ENCODE measurements at regions not wholly inside any gene's neighbourhood (a gene's known extent, or its start where the extent isn't known, plus 50 kb on each side); places are given as distances from the start of the nearest gene placed in this dataset.

DNA sequence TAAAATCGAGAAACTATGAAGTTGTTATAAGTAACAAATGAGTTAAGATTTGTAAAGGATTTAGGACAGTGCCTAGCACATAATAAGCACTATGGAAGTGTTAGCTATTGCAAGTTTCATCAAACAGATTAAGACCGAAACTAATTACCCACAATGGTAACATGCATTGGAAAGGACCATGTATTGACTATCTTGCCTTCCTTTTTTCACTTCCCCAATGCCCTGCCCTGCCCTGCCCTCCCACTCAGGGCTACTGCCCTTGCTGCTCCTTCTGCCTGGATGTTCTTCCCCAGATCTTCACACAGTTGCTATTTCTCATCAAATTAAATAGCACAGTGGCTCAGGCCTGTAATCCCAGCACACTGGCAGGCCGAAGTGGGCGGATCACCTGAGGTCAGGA, 202.1 kb upstream of the PSMD7 start:
- DNase-seq = peak; percentile 60 to 65 (median 64)

DNA sequence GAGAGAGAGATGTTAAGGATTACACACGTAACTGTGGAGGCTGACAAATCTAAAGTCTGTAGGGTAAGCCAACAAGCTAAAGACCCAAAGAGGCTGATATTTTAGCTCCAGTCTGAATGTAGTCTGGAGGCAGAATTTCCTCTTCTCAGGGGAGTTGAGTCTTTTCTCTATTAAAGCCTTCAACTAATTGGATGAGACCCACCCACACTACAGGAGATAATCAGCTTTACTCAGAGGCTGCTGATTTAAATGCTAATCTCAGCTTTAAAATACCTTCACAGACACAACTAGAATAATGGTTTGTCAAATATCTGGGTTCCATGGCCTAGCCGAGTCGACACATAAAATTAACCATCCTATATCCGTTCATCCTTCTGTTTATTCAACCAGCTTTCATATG, 204.3 kb upstream of the PSMD7 start:
- DNase-seq = no peak

DNA sequence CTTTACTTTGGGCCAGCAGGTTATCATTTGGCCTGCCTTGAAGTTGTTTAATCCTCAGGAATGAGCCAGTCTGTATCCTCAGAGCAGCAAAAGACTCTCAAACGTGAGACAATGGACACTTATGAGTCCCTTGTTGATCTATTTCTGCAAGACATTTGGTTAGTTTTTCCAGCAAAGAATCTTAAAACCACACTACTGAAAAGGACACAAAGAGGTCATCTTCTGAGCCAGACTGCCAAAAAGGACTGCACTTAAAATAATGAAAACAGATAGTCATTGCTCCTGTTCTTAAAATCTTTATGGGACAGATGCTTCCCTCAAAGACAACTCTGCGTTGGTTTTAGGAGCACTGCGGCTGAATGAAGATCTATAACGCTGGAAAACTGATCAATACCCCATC, 205.7 kb upstream of the PSMD7 start:
- no peak for DNase-seq

DNA sequence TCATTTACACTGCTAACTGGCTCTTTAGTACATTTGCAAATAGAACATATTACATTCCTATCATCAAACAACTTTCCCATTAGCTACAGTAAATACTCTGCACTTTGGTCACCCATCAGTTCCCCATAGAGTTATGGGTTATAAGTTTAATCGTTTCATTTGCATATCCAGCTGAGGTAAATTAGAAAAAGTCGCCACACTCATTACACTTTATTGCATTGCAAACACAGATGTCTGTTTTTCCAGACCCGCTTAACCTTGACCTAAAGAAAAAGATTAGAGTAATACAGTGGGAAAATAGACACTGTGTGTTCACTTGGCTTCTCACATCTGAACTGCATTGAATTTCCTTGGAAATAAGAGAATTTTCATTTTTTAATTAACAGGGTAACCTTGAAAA, 213.1 kb upstream of the PSMD7 start:
- DNase-seq = no peak

DNA sequence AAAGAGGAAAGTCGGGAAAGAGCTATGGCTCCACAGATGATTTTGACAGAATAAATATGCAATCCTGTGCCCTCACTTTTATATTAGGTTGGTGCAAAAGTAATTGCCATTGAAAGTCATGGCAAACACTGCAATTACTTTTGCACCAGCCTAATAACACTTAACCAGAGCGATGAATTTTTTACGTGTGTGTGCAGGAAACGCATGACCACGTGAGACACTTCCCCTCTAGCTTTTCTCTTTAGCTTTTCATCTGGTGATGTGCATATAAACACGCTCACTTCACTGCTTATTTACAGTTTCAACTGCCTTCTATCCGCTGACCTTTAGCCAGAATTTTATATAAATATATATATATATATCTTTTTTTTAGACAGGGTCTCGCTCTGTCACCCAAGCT, 216.3 kb upstream of the PSMD7 start:
- DNase-seq = no peak

DNA sequence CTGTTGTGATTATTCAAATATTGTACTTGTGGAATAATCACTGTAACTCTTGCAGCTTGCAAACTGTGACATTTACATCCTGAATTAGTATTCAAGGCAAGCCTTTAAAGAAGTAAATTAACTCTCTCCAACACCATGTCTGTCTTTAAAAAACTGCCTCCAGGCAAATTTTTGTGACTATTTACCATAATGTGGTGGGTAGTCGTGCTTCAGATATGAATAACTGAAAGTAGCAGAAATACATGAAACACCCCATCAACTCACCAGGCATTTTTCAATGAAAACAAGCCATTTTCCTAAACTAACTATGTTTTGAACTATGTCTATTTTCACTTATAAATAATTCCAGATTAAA, 217.4 kb upstream of the PSMD7 start:
- DNase-seq = no peak

DNA sequence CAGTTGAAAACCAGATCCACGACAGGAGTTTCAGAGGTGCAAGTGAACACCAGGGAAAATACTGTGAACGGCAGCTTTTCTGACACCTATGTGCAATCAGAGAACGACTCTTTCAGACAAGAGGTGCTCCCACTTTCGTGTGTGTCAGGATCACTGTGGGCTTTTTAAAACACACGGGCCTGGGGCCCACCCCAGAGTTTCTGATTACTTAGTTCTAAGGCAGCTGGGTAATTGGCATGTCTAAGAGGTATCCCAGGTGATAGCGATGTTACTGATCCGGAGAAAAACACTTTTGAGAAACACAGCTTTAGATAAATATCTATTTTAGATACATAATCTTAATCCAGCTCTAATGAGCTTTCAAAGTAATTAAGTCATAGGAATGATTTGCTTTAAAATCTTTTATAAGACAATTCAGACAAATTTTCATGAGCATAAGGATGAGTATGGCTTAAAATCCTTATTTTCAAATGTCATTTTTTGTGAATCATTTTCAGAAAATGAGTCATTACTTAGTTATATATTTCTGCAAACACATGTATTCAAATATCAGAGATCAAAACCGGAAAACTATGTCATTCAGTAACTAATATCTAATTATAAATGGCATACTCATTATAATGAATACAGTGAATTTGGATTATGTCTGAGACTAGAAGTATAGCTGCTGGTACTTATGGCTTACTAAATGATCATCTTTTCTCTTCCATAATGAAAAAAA, 217.9 kb upstream of the PSMD7 start:
- DNase-seq = no peak

DNA sequence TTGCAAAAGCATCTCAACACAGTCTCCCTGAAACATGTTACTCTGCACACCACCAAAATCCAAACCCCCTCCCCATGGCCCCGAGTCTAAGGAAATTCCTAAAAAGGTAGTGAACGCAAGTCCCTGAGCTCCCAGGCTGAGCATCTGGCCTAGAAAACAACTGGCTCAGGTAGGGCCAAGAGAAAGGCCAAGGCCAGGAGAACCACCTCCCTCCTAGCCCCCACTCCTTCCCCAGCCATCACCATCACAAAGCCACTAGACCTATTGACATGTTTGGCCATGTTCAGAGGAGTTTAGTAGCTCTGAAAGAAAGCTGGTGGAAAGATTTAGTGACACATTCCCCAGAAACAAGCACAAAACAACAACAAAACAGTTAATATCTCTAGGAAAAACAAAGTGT, 220.0 kb upstream of the PSMD7 start:
- DNase-seq = no peak

DNA sequence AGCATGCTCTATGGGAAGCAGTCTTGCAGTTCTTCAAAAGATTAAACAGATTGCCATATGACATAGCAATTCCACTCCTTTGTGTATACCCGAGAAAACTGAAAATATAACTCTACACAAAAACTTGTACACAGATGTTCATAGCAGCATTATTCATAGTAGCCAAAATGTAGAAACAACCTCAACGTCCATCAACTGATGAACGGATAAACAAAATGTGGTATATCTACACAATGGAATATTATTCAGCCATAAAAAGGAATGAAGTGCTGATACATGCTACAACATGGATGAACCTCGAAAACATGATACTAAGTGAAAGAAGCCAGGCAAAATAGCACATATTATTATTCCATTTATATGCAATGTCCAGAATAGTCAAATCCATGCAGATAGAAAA, 221.2 kb upstream of the PSMD7 start:
- no peak for DNase-seq

DNA sequence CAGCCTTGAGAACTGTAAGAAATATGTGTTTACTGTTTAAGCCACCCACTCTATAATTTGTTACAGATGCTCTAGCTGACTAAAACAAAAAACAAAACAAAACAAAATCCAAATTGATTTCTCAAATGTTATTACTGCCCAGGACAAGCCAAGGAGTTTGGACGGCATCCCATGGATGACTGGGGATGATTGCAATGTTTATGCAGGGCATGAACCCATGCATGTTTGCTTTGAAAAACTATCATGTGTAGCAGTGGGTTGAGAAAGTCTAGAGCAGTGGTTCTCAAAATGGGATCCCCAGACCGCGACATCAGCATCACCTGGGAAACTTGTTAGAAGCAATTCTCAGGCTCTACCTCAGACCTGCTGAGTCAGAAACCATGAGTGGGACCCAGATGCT, 223.2 kb upstream of the PSMD7 start:
- no peak for DNase-seq

DNA sequence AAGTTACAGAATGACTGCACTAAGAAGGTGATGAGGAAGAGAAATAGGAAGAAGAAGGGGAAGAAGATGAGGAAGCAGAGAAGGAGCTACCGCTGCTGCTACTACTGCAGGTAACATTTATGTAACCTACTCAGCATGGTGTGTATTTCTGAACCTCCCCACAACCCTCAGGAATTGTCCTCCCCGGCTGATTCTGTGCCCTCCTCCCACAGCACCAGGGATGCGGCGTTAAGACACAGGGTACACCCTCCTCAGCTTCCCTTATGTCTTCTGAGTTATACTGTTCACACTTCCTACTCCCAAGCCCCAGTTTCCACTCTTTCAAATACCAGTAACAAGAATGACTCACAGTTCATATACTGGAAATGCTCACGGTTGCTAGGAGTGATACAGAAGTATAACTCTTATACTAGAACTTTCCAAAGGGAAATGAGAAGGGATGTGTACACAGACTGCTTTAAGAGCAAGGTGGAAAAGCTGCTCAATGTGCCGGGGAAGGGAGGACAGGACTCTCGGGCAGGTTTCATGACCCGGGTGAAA, 224.5 kb upstream of the PSMD7 start:
- no peak for DNase-seq

DNA sequence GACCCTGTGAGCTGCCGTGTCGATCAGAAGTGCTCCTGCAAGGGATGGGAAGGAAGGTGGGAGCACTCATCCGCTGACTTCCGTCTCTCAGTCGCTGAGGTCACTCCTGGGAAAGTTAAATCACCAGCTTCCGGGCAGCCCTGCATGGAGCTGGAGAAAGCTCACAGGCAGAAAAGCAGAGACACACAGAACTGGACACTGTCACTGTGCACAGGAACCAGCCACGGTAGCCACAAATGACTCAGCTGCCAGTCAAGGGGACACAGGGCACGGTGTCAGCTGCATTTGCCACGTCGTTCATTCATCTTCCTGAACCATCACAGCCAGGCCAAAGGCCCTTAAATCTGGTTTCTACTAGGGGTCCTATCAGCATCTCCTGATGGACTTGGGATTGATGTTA, 226.4 kb upstream of the PSMD7 start:
- no peak for DNase-seq

DNA sequence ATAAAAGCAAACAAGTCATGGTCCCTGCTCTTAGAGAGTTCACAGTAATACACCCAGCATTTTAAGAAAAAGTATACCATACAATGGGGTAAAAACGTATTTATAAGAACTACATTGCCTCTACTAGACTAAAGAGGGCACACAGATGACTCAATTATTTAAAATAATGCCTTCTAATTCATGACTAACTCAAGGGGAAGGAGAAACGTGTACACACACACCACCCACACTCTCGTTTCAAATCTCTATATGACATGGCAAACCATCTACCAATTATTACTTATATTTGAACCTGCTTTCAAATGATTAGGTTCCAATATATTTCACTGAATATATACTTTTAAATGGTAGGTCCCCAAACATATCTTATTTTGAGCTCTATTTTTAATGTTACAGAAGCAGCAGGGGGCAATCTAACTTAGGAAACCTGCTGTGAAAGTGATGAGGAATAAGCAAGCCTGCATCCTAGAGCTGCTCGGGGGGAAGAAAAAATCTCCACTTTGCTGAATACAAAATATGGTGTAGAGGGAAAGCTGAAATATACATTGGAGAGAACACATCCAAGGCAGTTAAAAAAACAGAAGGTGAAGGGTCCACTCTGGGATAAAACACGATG, 232.4 kb upstream of the PSMD7 start:
- peak in 1 of 3 donors; percentile 7 for DNase-seq

DNA sequence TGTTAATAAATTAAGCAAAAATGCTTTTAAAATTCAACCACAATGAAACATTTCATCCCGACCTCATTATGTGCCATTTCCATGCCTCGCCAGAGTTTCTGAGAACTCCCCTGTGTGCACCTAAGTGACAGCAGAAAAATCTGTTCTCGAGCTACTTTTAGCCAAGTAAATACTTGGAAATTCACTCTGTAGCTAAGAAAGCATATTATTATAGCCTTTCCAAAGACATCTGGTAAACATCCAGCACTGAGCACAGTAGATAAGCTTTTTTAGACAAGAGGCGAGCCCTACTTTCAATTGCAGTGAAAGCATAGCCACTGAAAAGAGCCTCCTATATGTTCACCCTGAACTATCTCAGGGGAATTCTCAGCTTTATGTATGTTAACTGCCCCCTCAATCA, 242.8 kb upstream of the PSMD7 start:
- no peak for DNase-seq

DNA sequence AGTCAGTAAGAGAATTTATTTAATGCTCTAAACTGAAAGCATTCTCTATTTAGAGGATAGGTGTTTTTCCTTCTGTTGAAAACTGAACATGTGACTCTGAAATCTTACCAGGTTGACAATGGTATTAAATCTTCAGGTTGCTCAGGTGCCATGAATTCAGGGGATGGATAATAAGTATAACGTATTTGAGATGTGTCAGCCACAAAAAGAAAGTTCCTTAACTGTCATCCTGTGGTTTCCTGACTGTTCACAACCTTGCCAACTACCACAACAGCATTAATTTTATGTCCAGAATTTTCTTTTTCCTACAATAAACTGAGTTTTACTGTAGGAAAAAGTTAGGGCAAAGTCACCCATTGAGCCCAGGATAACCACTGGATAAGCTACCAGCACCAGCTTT, 243.3 kb upstream of the PSMD7 start:
- DNase-seq = no peak

DNA sequence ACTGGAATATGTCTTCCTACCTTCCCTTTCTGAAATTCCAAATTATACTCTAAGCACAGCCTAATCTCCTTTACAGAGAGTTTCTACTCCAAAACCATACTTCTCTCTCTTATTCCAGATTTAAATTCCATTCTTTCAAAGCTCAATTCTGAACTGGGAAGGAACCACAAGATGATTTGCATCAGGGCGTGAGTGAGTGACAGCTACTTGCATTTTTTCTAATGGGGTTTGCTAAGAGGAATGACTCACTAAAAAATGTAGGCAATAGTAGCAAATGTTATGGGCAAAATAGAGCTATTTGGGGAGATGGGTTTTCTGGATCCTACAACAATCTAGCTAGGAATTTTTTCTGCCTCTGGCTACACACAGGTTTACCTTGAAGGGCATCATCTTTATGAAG, 244.6 kb upstream of the PSMD7 start:
- peak in 2 of 3 donors; percentile 7 to 15 for DNase-seq

DNA sequence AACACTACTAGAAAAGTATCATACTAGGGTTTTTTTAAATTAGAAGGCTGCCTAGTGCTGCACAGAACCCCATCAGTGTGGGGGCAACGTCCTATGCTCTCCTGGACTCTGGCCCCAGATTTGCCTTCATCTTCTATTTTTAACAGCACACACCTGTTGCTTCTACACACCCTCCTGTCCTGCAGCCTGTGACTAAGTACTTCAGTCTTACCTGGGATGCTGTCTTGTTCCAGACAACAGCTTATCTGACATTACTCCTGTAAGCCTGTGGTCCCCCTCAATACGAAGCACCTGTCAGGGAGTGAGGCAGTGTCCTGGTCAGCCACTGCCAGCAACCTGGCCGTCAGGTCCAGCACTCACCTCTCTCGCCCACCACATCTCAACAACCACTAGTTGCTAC, 247.6 kb upstream of the PSMD7 start:
- DNase-seq = no peak

DNA sequence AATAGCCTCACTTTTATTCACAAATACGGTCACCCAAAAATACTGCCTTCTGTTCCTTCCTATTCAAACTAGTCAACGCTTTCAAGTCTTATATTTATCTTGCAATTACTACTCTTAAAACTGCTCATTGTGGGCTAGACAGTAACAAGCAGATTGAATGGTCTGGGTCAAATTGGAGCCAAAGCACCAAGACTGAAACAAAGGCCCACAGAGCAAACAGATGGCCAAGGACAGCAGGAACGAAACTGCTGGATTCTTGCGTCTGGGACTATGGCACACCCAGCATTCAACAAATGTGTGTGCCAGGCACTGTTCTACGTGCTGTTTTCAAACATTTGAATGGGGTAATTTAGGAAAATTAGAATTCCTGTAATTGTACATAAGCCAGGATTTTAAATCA, 250.1 kb upstream of the PSMD7 start:
- no peak for DNase-seq

DNA sequence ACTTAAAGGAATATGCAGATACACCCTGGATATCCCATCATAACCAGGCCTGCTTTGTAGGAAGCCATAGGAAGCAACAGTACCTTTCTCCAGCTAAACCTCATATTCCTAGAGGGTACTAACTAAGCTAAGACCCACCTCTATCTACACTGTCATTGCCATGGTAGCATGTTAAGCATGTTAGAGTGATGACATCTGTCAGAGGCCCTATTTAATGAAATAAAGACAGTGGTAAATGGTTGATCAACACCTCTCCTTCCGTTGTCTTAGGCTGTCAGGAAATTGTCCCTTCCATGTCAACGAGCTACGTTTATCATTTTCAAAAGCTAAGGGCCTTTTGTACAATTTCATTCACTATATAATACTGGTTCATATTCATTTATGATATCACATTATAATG, 251.1 kb upstream of the PSMD7 start:
- DNase-seq = no peak

DNA sequence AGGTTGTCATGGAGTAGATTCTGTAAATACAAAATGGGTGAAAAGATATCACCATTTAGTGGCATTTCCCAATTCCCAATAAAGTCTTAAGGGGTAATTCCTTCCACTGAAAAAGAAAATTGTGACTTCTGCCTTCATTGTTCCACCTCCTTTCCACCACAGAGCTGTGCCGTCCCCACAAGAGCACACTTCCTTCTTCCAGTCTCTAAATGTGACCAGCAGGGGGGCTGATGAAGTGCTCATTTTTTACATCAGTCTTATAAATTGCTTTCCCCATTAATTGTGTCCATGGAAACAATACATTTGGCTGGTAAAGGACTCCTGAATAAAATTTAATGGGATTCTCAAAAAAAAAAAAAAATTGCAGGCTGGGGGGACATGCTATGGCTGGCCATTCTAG, 260.8 kb upstream of the PSMD7 start:
- DNase-seq = peak; percentile 31 to 49 (median 42)

DNA sequence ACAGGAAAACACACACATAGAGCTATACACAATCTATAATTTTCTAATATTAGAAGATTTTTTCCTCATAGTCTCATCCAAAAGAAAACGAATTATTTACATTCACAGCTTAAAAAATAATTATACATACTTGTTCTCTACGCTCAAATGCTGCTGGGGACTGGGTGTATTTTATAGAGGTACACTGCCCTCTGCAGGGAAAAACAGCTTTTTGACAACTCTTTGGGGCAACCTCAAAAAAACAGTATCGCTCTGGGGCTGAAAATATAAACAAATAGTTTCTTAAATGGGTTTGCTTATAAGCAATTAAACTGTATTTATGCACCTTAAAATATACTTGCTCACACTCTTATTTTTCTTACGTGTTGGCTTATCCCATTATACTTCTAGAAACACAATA, 261.8 kb upstream of the PSMD7 start:
- DNase-seq = peak in 2 of 3 donors; percentile 4 to 7

DNA sequence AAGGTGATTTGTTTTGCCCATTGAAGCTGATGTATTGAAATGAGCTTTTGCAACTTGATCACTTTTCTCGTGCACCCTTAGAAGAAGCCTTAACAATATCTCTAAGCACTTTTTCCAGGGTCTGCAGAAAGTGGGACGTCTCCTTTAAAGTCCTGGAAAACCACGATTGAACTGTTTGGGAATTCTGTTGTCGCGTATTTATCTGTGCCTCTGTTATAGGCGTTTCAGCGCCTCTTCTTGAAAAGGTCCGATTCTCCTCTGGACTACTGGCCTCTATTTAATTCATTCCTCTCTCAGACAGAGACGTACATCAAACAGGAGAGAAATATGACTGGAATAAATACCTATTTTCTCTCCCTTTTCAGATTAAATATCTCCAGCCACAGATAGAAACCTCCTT, 262.4 kb upstream of the PSMD7 start:
- no peak for DNase-seq

DNA sequence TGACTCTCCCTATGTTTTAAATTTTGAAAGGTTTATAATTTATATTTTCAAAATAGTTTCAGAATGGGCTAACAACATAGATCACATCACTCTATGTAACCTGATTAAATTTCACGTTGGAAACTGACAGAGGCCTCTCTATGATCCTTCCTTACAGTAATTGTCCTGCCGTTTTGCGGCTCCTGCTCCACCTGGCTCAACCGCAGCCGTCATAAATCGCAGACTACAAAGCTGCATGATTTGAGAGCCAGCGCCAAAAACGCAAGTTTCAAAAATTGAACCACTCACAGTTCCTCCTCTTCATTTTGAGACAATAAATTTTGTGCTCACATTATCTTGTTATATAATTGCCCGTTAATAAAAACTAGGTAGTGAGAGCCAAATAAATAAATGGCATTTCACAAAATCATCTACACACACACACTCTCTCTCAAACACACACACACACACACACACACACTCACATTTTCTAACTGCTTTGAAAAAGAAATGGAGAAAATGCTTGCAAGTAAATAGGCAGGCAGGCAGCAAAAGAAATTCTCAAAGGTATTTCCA, 263.1 kb upstream of the PSMD7 start:
- DNase-seq = no peak

DNA sequence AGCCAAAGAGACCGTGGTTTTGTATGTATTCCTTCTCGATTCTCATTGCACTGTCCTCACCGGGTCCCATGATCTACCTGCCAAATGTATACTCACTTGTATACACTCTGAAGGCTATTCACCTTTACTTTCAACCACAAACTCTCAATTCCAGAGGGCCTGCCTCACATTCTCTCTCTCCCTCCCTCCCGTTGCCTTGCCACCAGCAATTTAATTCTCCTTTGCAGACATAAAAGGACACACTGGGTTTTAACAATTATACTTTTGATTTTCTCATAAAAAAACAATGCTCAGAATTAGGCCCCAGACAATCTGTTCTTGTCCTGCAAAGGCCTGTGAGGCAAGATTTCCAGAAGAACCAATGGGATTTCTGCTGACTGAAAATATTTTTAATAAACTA, 265.1 kb upstream of the PSMD7 start:
- DNase-seq = no peak
